KMS-11 (cell line): ENCODE measurements at regions not wholly inside any gene's neighbourhood (a gene's known extent, or its start where the extent isn't known, plus 50 kb on each side); places are given as distances from the start of the nearest gene placed in this dataset.

Experiments
- H2AFZ ChIP-seq: fragments of 200-600 bp; sonication (generic); 2 replicates; pipeline ENCODE4 v1.6.1; 2016; ENCODE audit warnings: antibody characterized with exemption, mixed run types, low read depth
- H3K27ac ChIP-seq: fragments of 200-600 bp; sonication (generic); 2 replicates; pipeline ENCODE4 v1.6.1; 2016; ENCODE audit warnings: mild to moderate bottlenecking, mixed run types
- H3K27me3 ChIP-seq: fragments of 200-600 bp; sonication (generic); 2 replicates; pipeline ENCODE4 v1.6.1; 2017; ENCODE audit warnings: mild to moderate bottlenecking, low read depth, mixed run types, moderate library complexity; ENCODE audit not compliant: insufficient read depth
- H3K36me3 ChIP-seq: fragments of 200-600 bp; sonication (generic); 2 replicates; pipeline ENCODE4 v1.6.1; 2017; ENCODE audit warnings: mild to moderate bottlenecking, mixed run types; ENCODE audit not compliant: insufficient read depth
- H3K4me1 ChIP-seq: fragments of 200-600 bp; sonication (generic); 2 replicates; pipeline ENCODE4 v1.6.1; 2016; ENCODE audit warnings: mild to moderate bottlenecking, low read depth, mixed run types; ENCODE audit not compliant: poor library complexity, severe bottlenecking
- H3K4me2 ChIP-seq: fragments of 200-600 bp; sonication (generic); 2 replicates; pipeline ENCODE4 v1.7.0; 2016; ENCODE audit warnings: mild to moderate bottlenecking, mixed run types
- H3K4me3 ChIP-seq: fragments of 200-600 bp; sonication (generic); IDR thresholded peaks from 2 replicates; pipeline ENCODE4 v1.6.1; 2017; ENCODE audit warnings: low read depth, low read length, mixed read lengths; ENCODE audit not compliant: insufficient read depth
- H3K79me2 ChIP-seq: fragments of 200-600 bp; sonication (generic); 2 replicates; pipeline ENCODE4 v1.6.1; 2016; ENCODE audit warnings: low read depth, mixed run types; ENCODE audit not compliant: insufficient read depth
- H3K9ac ChIP-seq: fragments of 200-600 bp; sonication (generic); 2 replicates; pipeline ENCODE4 v1.6.1; 2016; ENCODE audit warnings: mild to moderate bottlenecking, mixed run types
- H4K20me1 ChIP-seq: fragments of 200-600 bp; sonication (generic); 2 replicates; pipeline ENCODE4 v1.6.1; 2016; ENCODE audit warnings: mild to moderate bottlenecking, mixed run types; ENCODE audit not compliant: insufficient read depth
- CTCF ChIP-seq: fragments of 200-600 bp; sonication (generic); conservative IDR thresholded peaks from 2 replicates; pipeline ENCODE4 v1.6.1; 2017; ENCODE audit warnings: low read depth, mild to moderate bottlenecking, antibody characterized with exemption, low read length, moderate library complexity, mixed read lengths

DNA sequence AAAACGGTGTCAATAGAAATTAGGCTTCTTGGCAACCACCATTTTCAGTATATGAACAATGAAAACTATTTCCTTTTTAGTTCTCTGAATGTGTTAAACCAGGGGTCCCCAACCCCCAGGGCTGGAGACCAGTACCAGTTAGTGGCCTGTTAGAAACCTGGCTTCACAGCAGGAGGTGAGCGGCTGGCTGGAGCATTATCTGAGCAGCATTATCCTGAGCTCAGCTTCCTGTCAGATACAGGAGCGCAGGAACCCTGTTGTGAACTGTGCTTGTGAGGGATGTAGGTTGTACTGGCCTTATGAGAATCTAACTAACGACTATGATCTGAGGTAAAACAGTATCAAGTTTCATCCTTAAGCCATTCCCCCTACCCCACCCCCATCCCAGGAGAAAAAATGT is 328.7 kb downstream of the ZBBX start:
- no peak for TF ChIP-seq CTCF
- H3K4me2 ChIP-seq, result no peak overlapping the region
- no peaks in the 10 kb centered on the region for H3K36me3 ChIP-seq
- no peaks in the 10 kb centered on the region for H3K27me3 ChIP-seq
- no peaks in the 10 kb centered on the region for H3K4me1 ChIP-seq
- H4K20me1 ChIP-seq, result no peaks in the 10 kb centered on the region
- H3K4me3 ChIP-seq, result no peak overlapping the region
- no peak overlapping the region for H3K9ac ChIP-seq
- no peak overlapping the region for H3K27ac ChIP-seq
- no peak overlapping the region for H2AFZ ChIP-seq
- no peaks in the 10 kb centered on the region for H3K79me2 ChIP-seq

DNA sequence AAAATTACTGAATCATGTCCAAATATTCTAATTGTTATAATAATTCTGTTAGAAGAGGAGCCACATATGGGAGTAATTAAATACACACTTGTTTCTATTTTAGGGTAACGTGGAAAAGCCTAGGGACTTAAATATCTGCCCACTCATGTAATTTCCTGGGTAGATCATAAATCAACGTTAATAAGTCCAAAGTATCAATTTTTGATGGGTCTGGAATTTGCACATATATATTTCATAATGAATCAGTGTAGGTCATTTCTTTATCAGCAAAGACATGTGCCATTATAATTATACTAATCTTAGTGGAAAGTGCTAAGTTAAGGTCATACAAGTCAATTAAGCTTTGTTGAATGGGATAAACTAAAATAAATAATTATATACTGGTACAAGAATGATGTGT is 346.2 kb downstream of the ZBBX start:
- no peaks in the 10 kb centered on the region for H4K20me1 ChIP-seq
- no peak overlapping the region for H3K9ac ChIP-seq
- no peak for TF ChIP-seq CTCF
- no peaks in the 10 kb centered on the region for H3K27me3 ChIP-seq
- H3K79me2 ChIP-seq, result no peaks in the 10 kb centered on the region
- H3K4me3 ChIP-seq, result no peak overlapping the region
- H3K27ac ChIP-seq, result no peak overlapping the region
- no peak overlapping the region for H3K4me2 ChIP-seq
- H3K36me3 ChIP-seq, result no peaks in the 10 kb centered on the region
- no peaks in the 10 kb centered on the region for H3K4me1 ChIP-seq
- H2AFZ ChIP-seq, result no peak overlapping the region

GRCh38 chr3:167032267-167032876 is 347.7 kb downstream of the ZBBX start:
- peak; percentile 72 for TF ChIP-seq CTCF
- no peaks in the 10 kb centered on the region for H3K27me3 ChIP-seq
- H2AFZ ChIP-seq, result no peak overlapping the region
- no peak overlapping the region for H3K4me2 ChIP-seq
- H3K27ac ChIP-seq, result no peak overlapping the region
- no peaks in the 10 kb centered on the region for H3K79me2 ChIP-seq
- no peak overlapping the region for H3K9ac ChIP-seq
- no peaks in the 10 kb centered on the region for H4K20me1 ChIP-seq
- no peaks in the 10 kb centered on the region for H3K36me3 ChIP-seq
- H3K4me1 ChIP-seq, result no peaks in the 10 kb centered on the region
- no peak overlapping the region for H3K4me3 ChIP-seq

GRCh38 chr3:167031364-167032049 is 348.6 kb downstream of the ZBBX start:
- Histone ChIP-seq H3K9ac (no peak overlapping the region), H3K27me3 (no peaks in the 10 kb centered on the region)

More at GRCh38 chr3:167031364-167032049, 348.6 kb downstream of the ZBBX start:
- Histone ChIP-seq H4K20me1 (no peaks in the 10 kb centered on the region), H3K4me3 (no peak overlapping the region), H3K4me2 (no peak overlapping the region), H3K27ac (no peak overlapping the region), H2AFZ (0 out of 2 replicates have a peak overlapping the region, but pooled peaks have one; percentile 6), H3K36me3 (no peaks in the 10 kb centered on the region), H3K4me1 (no peaks in the 10 kb centered on the region), H3K79me2 (no peaks in the 10 kb centered on the region)
- no peak for TF ChIP-seq CTCF
